Nephron (organoid): ENCODE measurements at regions not wholly inside any gene's neighbourhood (a gene's known extent, or its start where the extent isn't known, plus 50 kb on each side); places are given as distances from the start of the nearest gene placed in this dataset.

Experiments used
- H3K27ac Mint-ChIP-seq, 3 experiments: 2 replicates each; pipeline ENCODE4 v1.8.0; 2020; ENCODE audit warnings: mixed read lengths in 3 of 3, mild to moderate bottlenecking in 2 of 3, moderate library complexity in 1 of 3
- H3K27me3 Mint-ChIP-seq: 2 replicates; pipeline ENCODE4 v1.8.0; 2021; ENCODE audit warnings: low read depth, mild to moderate bottlenecking, moderate library complexity, mixed read lengths
- H3K36me3 Mint-ChIP-seq: 2 replicates; pipeline ENCODE4 v1.8.0; 2020; ENCODE audit warnings: low read depth, mixed read lengths
- H3K4me1 Mint-ChIP-seq: 2 replicates; pipeline ENCODE4 v1.8.0; 2020; ENCODE audit warnings: mixed read lengths
- H3K4me3 Mint-ChIP-seq, 3 experiments: 2 replicates each; pipeline ENCODE4 v1.8.0; 2020; ENCODE audit warnings: mild to moderate bottlenecking in 3 of 3, mixed read lengths in 3 of 3, moderate library complexity in 2 of 3
- H3K9me3 Mint-ChIP-seq: 2 replicates; pipeline ENCODE4 v1.8.0; 2020; ENCODE audit warnings: mixed read lengths
- CTCF ChIP-seq, 3 experiments: fragments of 200-600 bp; sonication (generic); IDR thresholded peaks; one replicate each; pipeline ENCODE4 v1.5.0; 2021; ENCODE audit warnings: antibody characterized with exemption in 3 of 3; ENCODE audit not compliant: unreplicated experiment in 3 of 3

GRCh38 chr4:173805884-173806283 lies 275.9 kb upstream of the HAND2 start:
- no peak overlapping the region for H3K27ac Mint-ChIP-seq
- TF ChIP-seq CTCF (IDR thresholded peaks at IDR 0.05; ENCODE audit: unreplicated experiment in 3 of 3): no peak
- H3K4me1 Mint-ChIP-seq: peaks cover 5% of the 10 kb centered on the region
- no peaks in the 10 kb centered on the region for H3K9me3 Mint-ChIP-seq
- peaks cover 4% of the 10 kb centered on the region for H3K27me3 Mint-ChIP-seq
- H3K4me3 Mint-ChIP-seq: no peak overlapping the region
- no peaks in the 10 kb centered on the region for H3K36me3 Mint-ChIP-seq

GRCh38 chr4:173802662-173803022 lies 272.6 kb upstream of the HAND2 start:
- TF ChIP-seq CTCF (IDR thresholded peaks at IDR 0.05; ENCODE audit: unreplicated experiment in 3 of 3): no peak
- H3K36me3 Mint-ChIP-seq: no peaks in the 10 kb centered on the region
- no peak overlapping the region for H3K27ac Mint-ChIP-seq
- no peak overlapping the region for H3K4me3 Mint-ChIP-seq
- peaks cover 5% of the 10 kb centered on the region for H3K4me1 Mint-ChIP-seq
- H3K27me3 Mint-ChIP-seq: peaks cover 4% of the 10 kb centered on the region
- H3K9me3 Mint-ChIP-seq: no peaks in the 10 kb centered on the region

- peaks cover 4% of the 10 kb centered on the region for H3K27me3 Mint-ChIP-seq
- TF ChIP-seq CTCF (IDR thresholded peaks at IDR 0.05; ENCODE audit: unreplicated experiment in 3 of 3): no peak
- peaks cover under 1% of the 10 kb centered on the region for H3K4me1 Mint-ChIP-seq
- no peaks in the 10 kb centered on the region for H3K9me3 Mint-ChIP-seq
- H3K36me3 Mint-ChIP-seq: no peaks in the 10 kb centered on the region
- H3K27ac Mint-ChIP-seq: no peak overlapping the region
- H3K4me3 Mint-ChIP-seq: no peak overlapping the region
Measured at GRCh38 chr4:173801876-173802661, 272.0 kb upstream of the HAND2 start.

- H3K9me3 Mint-ChIP-seq: no peaks in the 10 kb centered on the region
- peaks cover 4% of the 10 kb centered on the region for H3K27me3 Mint-ChIP-seq
- TF ChIP-seq CTCF (IDR thresholded peaks at IDR 0.05; ENCODE audit: unreplicated experiment in 3 of 3): no peak
- no peak overlapping the region for H3K4me3 Mint-ChIP-seq
- no peak overlapping the region for H3K27ac Mint-ChIP-seq
- H3K4me1 Mint-ChIP-seq: no peaks in the 10 kb centered on the region
- no peaks in the 10 kb centered on the region for H3K36me3 Mint-ChIP-seq
Measured at GRCh38 chr4:173801361-173801760, 271.3 kb upstream of the HAND2 start.

- Mint-ChIP-seq H3K27ac (no peak overlapping the region), H3K4me1 (no peaks in the 10 kb centered on the region), H3K36me3 (no peaks in the 10 kb centered on the region), H3K27me3 (no peaks in the 10 kb centered on the region), H3K9me3 (no peaks in the 10 kb centered on the region), H3K4me3 (no peak overlapping the region)
- TF ChIP-seq CTCF (IDR thresholded peaks at IDR 0.05; ENCODE audit: unreplicated experiment in 3 of 3): no peak
Measured at GRCh38 chr4:173797296-173797695, 267.3 kb upstream of the HAND2 start.

GRCh38 chr4:173794662-173795061 lies 264.6 kb upstream of the HAND2 start:
- no peak for TF ChIP-seq CTCF (IDR thresholded peaks at IDR 0.05; ENCODE audit: unreplicated experiment in 3 of 3)
- Mint-ChIP-seq H3K27me3 (no peaks in the 10 kb centered on the region), H3K36me3 (no peaks in the 10 kb centered on the region), H3K27ac (no peak overlapping the region), H3K4me3 (no peak overlapping the region), H3K4me1 (no peaks in the 10 kb centered on the region), H3K9me3 (no peaks in the 10 kb centered on the region)
